ENCODE measurements at regions not wholly inside any gene's neighbourhood (a gene's known extent, or its start where the extent isn't known, plus 50 kb on each side); places are given as distances from the start of the nearest gene placed in this dataset.

GRCh38 chr2:103464831-103465230 lies 703.0 kb downstream of the TMEM182 start:
- POLR2A ChIA-PET (ENCODE audit: low non-redundant PET), result no interaction called here
- Histone ChIP-seq H3K36me3 (ENCODE audit: insufficient read depth, low read length, poor library complexity, severe bottlenecking) (no peaks in the 10 kb centered on the region), H3K27me3 (replicated peaks; ENCODE audit: insufficient read depth, low read depth, low read length, poor library complexity) (no peaks in the 10 kb centered on the region), H3K4me3 (ENCODE audit: low read depth, low read length, poor library complexity, severe bottlenecking) (no peak overlapping the region), H3K27ac (ENCODE audit: low read depth, low read length, poor library complexity, severe bottlenecking) (no peak overlapping the region), H3K9me3 (ENCODE audit: low read depth, low read length, poor library complexity, severe bottlenecking) (peaks cover 21% of the 10 kb centered on the region), H3K4me1 (ENCODE audit: insufficient read depth, low read length, poor library complexity, severe bottlenecking) (no peaks in the 10 kb centered on the region)
- no TSS peak for BruUV-seq (replicated peaks)
- intact Hi-C loops (cut with micrococcal nuclease; ENCODE audit: unreplicated experiment), result no loop called here
- DNase-seq (ENCODE audit: low spot score), result no peak
- no peak for TF ChIP-seq EZH2 (IDR thresholded peaks at IDR 0.05; ENCODE audit: borderline replicate concordance, low read depth, low read length, poor library complexity, severe bottlenecking)
- TF ChIP-seq, protein P1, sequence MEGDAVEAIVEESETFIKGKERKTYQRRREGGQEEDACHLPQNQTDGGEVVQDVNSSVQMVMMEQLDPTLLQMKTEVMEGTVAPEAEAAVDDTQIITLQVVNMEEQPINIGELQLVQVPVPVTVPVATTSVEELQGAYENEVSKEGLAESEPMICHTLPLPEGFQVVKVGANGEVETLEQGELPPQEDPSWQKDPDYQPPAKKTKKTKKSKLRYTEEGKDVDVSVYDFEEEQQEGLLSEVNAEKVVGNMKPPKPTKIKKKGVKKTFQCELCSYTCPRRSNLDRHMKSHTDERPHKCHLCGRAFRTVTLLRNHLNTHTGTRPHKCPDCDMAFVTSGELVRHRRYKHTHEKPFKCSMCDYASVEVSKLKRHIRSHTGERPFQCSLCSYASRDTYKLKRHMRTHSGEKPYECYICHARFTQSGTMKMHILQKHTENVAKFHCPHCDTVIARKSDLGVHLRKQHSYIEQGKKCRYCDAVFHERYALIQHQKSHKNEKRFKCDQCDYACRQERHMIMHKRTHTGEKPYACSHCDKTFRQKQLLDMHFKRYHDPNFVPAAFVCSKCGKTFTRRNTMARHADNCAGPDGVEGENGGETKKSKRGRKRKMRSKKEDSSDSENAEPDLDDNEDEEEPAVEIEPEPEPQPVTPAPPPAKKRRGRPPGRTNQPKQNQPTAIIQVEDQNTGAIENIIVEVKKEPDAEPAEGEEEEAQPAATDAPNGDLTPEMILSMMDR (conservative IDR thresholded peaks at IDR 0.05; ENCODE audit: low read depth, low read length), result no peak
- CTCF ChIA-PET, result no interaction called here

GRCh38 chr2:103469800-103470199 lies 708.0 kb downstream of the TMEM182 start:
- TF ChIP-seq EZH2 (IDR thresholded peaks at IDR 0.05; ENCODE audit: borderline replicate concordance, low read depth, low read length, poor library complexity, severe bottlenecking), result no peak
- TF ChIP-seq, protein P1 (conservative IDR thresholded peaks at IDR 0.05; ENCODE audit: low read depth, low read length), result no peak
- no peaks in the 10 kb centered on the region for H3K4me1 ChIP-seq (ENCODE audit: insufficient read depth, low read length, poor library complexity, severe bottlenecking)
- intact Hi-C loops (cut with micrococcal nuclease; ENCODE audit: unreplicated experiment), result no loop called here
- BruUV-seq (replicated peaks), result no TSS peak
- H3K27ac ChIP-seq (ENCODE audit: low read depth, low read length, poor library complexity, severe bottlenecking), result no peak overlapping the region
- H3K36me3 ChIP-seq (ENCODE audit: insufficient read depth, low read length, poor library complexity, severe bottlenecking), result no peaks in the 10 kb centered on the region
- no peak overlapping the region for H3K4me3 ChIP-seq (ENCODE audit: low read depth, low read length, poor library complexity, severe bottlenecking)
- H3K27me3 ChIP-seq (replicated peaks; ENCODE audit: insufficient read depth, low read depth, low read length, poor library complexity), result no peaks in the 10 kb centered on the region
- ChIA-PET CTCF (no interaction called here), POLR2A (ENCODE audit: low non-redundant PET) (no interaction called here)
- peaks cover 3% of the 10 kb centered on the region for H3K9me3 ChIP-seq (ENCODE audit: low read depth, low read length, poor library complexity, severe bottlenecking)
- DNase-seq (ENCODE audit: low spot score), result no peak

DNA sequence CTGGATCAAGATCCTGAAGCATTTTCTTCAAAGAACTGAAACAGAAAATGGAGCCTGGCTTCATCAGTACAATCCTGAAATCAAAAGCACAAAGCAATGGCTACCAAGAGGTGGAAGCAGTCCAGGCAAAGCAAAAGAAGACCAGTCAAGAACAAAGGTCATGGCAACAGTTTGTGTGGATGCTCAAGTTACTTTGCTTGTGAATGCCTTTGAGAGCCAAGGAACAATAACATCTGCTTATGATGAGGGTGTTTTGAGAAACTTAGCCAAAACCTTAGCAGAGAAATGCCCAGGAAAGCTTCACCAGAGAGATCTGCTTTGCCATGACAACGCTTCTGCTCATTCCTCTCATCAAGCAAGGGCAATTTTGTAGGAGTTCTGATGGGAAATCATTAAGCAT lies 723.1 kb downstream of the TMEM182 start:
- TF ChIP-seq, protein P1 (conservative IDR thresholded peaks at IDR 0.05; ENCODE audit: low read depth, low read length), result no peak
- TF ChIP-seq EZH2 (IDR thresholded peaks at IDR 0.05; ENCODE audit: borderline replicate concordance, low read depth, low read length, poor library complexity, severe bottlenecking), result no peak
- no peak overlapping the region for H3K27ac ChIP-seq (ENCODE audit: low read depth, low read length, poor library complexity, severe bottlenecking)
- POLR2A ChIA-PET (ENCODE audit: low non-redundant PET), result no interaction called here

More for the DNA sequence above, 723.1 kb downstream of the TMEM182 start:
- no peak overlapping the region for H3K4me3 ChIP-seq (ENCODE audit: low read depth, low read length, poor library complexity, severe bottlenecking)
- no peaks in the 10 kb centered on the region for H3K36me3 ChIP-seq (ENCODE audit: insufficient read depth, low read length, poor library complexity, severe bottlenecking)
- H3K4me1 ChIP-seq (ENCODE audit: insufficient read depth, low read length, poor library complexity, severe bottlenecking), result no peaks in the 10 kb centered on the region
- no TSS peak for BruUV-seq (replicated peaks)
- CTCF ChIA-PET, result no interaction called here
- H3K27me3 ChIP-seq (replicated peaks; ENCODE audit: insufficient read depth, low read depth, low read length, poor library complexity), result no peaks in the 10 kb centered on the region
- intact Hi-C loops (cut with micrococcal nuclease; ENCODE audit: unreplicated experiment), result no loop called here
- H3K9me3 ChIP-seq (ENCODE audit: low read depth, low read length, poor library complexity, severe bottlenecking), result peaks cover 13% of the 10 kb centered on the region
- no peak for DNase-seq (ENCODE audit: low spot score)
